Effector memory CD8-positive, alpha-beta T cell (primary cell): ENCODE measurements at regions not wholly inside any gene's neighbourhood (a gene's known extent, or its start where the extent isn't known, plus 50 kb on each side); places are given as distances from the start of the nearest gene placed in this dataset.
A peak's percentile ranks its signal among the peaks of the same experiment; 100 is the strongest.
"Not testable (repeated sequence)": the region's sequence is repeated elsewhere in the genome, so short reads cannot be mapped to it uniquely, and the experiment has no call there.

Experiments used
- ATAC-seq: fragments of 150-1000 bp; cut with Tn5 transposase; replicated peaks from 2 replicates; pipeline ENCODE4 v1.10.0; 2021; ENCODE audit warnings: mild to moderate bottlenecking, moderate library complexity
- DNase-seq, 3 experiments: peaks; one replicate each; pipeline ENCODE4 v3.0.0; 2021
- H3K27ac Mint-ChIP-seq, 2 donors: one replicate each; pipeline ENCODE4 v1.8.0; 2022; ENCODE audit warnings: mild to moderate bottlenecking in 2 of 2, mixed read lengths in 2 of 2, moderate library complexity in 2 of 2
- H3K27me3 Mint-ChIP-seq, 2 donors: one replicate each; pipeline ENCODE4 v1.8.0; 2022; ENCODE audit warnings: mixed read lengths in 2 of 2
- H3K36me3 Mint-ChIP-seq: one replicate; pipeline ENCODE4 v1.8.0; 2022; ENCODE audit warnings: mild to moderate bottlenecking, moderate library complexity, mixed read lengths; ENCODE audit not compliant: insufficient read depth
- H3K4me1 Mint-ChIP-seq, 2 donors: one replicate each; pipeline ENCODE4 v1.8.0; 2022; ENCODE audit warnings: low read depth in 2 of 2, mixed read lengths in 2 of 2
- H3K4me3 Mint-ChIP-seq, 2 donors: one replicate each; pipeline ENCODE4 v1.8.0; 2022; ENCODE audit warnings: mild to moderate bottlenecking in 2 of 2, mixed read lengths in 2 of 2, moderate library complexity in 2 of 2
- H3K9me3 Mint-ChIP-seq, 2 donors: one replicate each; pipeline ENCODE4 v1.8.0; 2022; ENCODE audit warnings: mixed read lengths in 2 of 2

GRCh38 chr13:33358076-33358475 is 72.5 kb upstream of the STARD13 start:
- not testable (repeated sequence) for H3K4me3 Mint-ChIP-seq, H3K9me3 Mint-ChIP-seq, H3K36me3 Mint-ChIP-seq, H3K27ac Mint-ChIP-seq, H3K4me1 Mint-ChIP-seq, DNase-seq, ATAC-seq
- H3K27me3 Mint-ChIP-seq = peaks cover 29 to 64% of the 10 kb centered on the region in 2 donors

GRCh38 chr13:33362986-33363727 is 77.6 kb upstream of the STARD13 start:
- peaks cover 0 to 4% of the 10 kb centered on the region in 2 donors for H3K9me3 Mint-ChIP-seq
- peaks cover 16 to 49% of the 10 kb centered on the region in 2 donors for H3K27me3 Mint-ChIP-seq
- peaks cover 0 to 3% of the 10 kb centered on the region in 2 donors for H3K4me1 Mint-ChIP-seq
- DNase-seq (no peak), ATAC-seq (peak; percentile 33)
- no peak overlapping the region for H3K4me3 Mint-ChIP-seq
- peaks cover 3% of the 10 kb centered on the region for H3K36me3 Mint-ChIP-seq
- no peak overlapping the region for H3K27ac Mint-ChIP-seq

GRCh38 chr13:33364192-33364591 is 78.6 kb upstream of the STARD13 start:
- H3K27me3 Mint-ChIP-seq = peaks cover 16 to 53% of the 10 kb centered on the region in 2 donors

GRCh38 chr13:33366469-33367062 is 81.0 kb upstream of the STARD13 start:
- H3K27me3 Mint-ChIP-seq = peaks cover 16 to 57% of the 10 kb centered on the region in 2 donors
- peaks cover 3% of the 10 kb centered on the region for H3K36me3 Mint-ChIP-seq
- peaks cover 0 to 2% of the 10 kb centered on the region in 2 donors for H3K9me3 Mint-ChIP-seq
- H3K4me3 Mint-ChIP-seq = no peak overlapping the region
- H3K27ac Mint-ChIP-seq = no peak overlapping the region
- DNase-seq = no peak
- peaks cover 0 to 3% of the 10 kb centered on the region in 2 donors for H3K4me1 Mint-ChIP-seq
- ATAC-seq = no peak

More at GRCh38 chr13:33364192-33364591, 78.6 kb upstream of the STARD13 start:
- H3K9me3 Mint-ChIP-seq = peaks cover 0 to 4% of the 10 kb centered on the region in 2 donors
- H3K4me1 Mint-ChIP-seq = peaks cover 0 to 3% of the 10 kb centered on the region in 2 donors
- no peak overlapping the region for H3K4me3 Mint-ChIP-seq
- no peak overlapping the region for H3K27ac Mint-ChIP-seq
- no peak for DNase-seq
- no peak for ATAC-seq
- H3K36me3 Mint-ChIP-seq = peaks cover 3% of the 10 kb centered on the region

GRCh38 chr13:33367171-33367895 is 81.8 kb upstream of the STARD13 start:
- peaks cover 16 to 50% of the 10 kb centered on the region in 2 donors for H3K27me3 Mint-ChIP-seq
- DNase-seq (no peak), ATAC-seq (no peak)
- peaks cover 0 to 2% of the 10 kb centered on the region in 2 donors for H3K9me3 Mint-ChIP-seq
- H3K4me1 Mint-ChIP-seq = peaks cover 0 to 3% of the 10 kb centered on the region in 2 donors
- no peak overlapping the region for H3K4me3 Mint-ChIP-seq
- peaks cover 3% of the 10 kb centered on the region for H3K36me3 Mint-ChIP-seq
- H3K27ac Mint-ChIP-seq = no peak overlapping the region

- H3K4me1 Mint-ChIP-seq = peaks cover 0 to 3% of the 10 kb centered on the region in 2 donors
- H3K4me3 Mint-ChIP-seq = no peak overlapping the region
- H3K27me3 Mint-ChIP-seq = peaks cover 14 to 44% of the 10 kb centered on the region in 2 donors
- ATAC-seq (no peak), DNase-seq (no peak)
- H3K27ac Mint-ChIP-seq = peak overlapping the region in 1 of 2 donors; percentile 9
- peaks cover 0 to 2% of the 10 kb centered on the region in 2 donors for H3K9me3 Mint-ChIP-seq
- H3K36me3 Mint-ChIP-seq = peaks cover 3% of the 10 kb centered on the region
Measured at GRCh38 chr13:33367926-33368325, 82.4 kb upstream of the STARD13 start.

GRCh38 chr13:33369073-33369472 is 83.5 kb upstream of the STARD13 start:
- Mint-ChIP-seq H3K9me3 (no peaks in the 10 kb centered on the region), H3K4me3 (no peak overlapping the region)

GRCh38 chr13:33372251-33372919 is 86.8 kb upstream of the STARD13 start:
- Mint-ChIP-seq H3K36me3 (no peaks in the 10 kb centered on the region), H3K9me3 (no peaks in the 10 kb centered on the region), H3K4me3 (no peak overlapping the region), H3K27me3 (peaks cover 0 to 22% of the 10 kb centered on the region in 2 donors), H3K27ac (no peak overlapping the region), H3K4me1 (peaks cover 0 to 3% of the 10 kb centered on the region in 2 donors)
- DNase-seq (no peak), ATAC-seq (no peak)

More at GRCh38 chr13:33369073-33369472, 83.5 kb upstream of the STARD13 start:
- no peak overlapping the region for H3K27ac Mint-ChIP-seq
- peaks cover 3% of the 10 kb centered on the region for H3K36me3 Mint-ChIP-seq
- H3K4me1 Mint-ChIP-seq = peaks cover 0 to 3% of the 10 kb centered on the region in 2 donors
- no peak for DNase-seq
- no peak for ATAC-seq
- peaks cover 8 to 34% of the 10 kb centered on the region in 2 donors for H3K27me3 Mint-ChIP-seq

GRCh38 chr13:33373624-33374023 is 88.1 kb upstream of the STARD13 start:
- no peak for DNase-seq
- no peak for ATAC-seq
- no peaks in the 10 kb centered on the region for H3K9me3 Mint-ChIP-seq
- H3K36me3 Mint-ChIP-seq = no peaks in the 10 kb centered on the region
- H3K4me3 Mint-ChIP-seq = no peak overlapping the region
- peaks cover 6 to 20% of the 10 kb centered on the region in 2 donors for H3K27me3 Mint-ChIP-seq
- no peak overlapping the region for H3K27ac Mint-ChIP-seq
- no peaks in the 10 kb centered on the region for H3K4me1 Mint-ChIP-seq

- no peak overlapping the region for H3K4me3 Mint-ChIP-seq
- no peak for ATAC-seq
- no peak for DNase-seq
- H3K9me3 Mint-ChIP-seq = no peaks in the 10 kb centered on the region
- no peak overlapping the region for H3K27ac Mint-ChIP-seq
- peaks cover 6 to 21% of the 10 kb centered on the region in 2 donors for H3K27me3 Mint-ChIP-seq
- H3K36me3 Mint-ChIP-seq = no peaks in the 10 kb centered on the region
- H3K4me1 Mint-ChIP-seq = no peaks in the 10 kb centered on the region
Measured at GRCh38 chr13:33375421-33375820, 89.9 kb upstream of the STARD13 start.

- ATAC-seq (no peak), DNase-seq (no peak)
- H3K4me1 Mint-ChIP-seq = no peaks in the 10 kb centered on the region
- peaks cover 6 to 14% of the 10 kb centered on the region in 2 donors for H3K27me3 Mint-ChIP-seq
- H3K4me3 Mint-ChIP-seq = no peak overlapping the region
- H3K27ac Mint-ChIP-seq = no peak overlapping the region
- no peaks in the 10 kb centered on the region for H3K9me3 Mint-ChIP-seq
- H3K36me3 Mint-ChIP-seq = no peaks in the 10 kb centered on the region
Measured at GRCh38 chr13:33376212-33376611, 90.7 kb upstream of the STARD13 start.

GRCh38 chr13:33377411-33377810 is 91.9 kb upstream of the STARD13 start:
- no peak for ATAC-seq
- Mint-ChIP-seq H3K27ac (no peak overlapping the region), H3K36me3 (no peaks in the 10 kb centered on the region), H3K4me1 (no peaks in the 10 kb centered on the region), H3K9me3 (no peaks in the 10 kb centered on the region), H3K27me3 (peaks cover 6 to 16% of the 10 kb centered on the region in 2 donors), H3K4me3 (no peak overlapping the region)
- DNase-seq = no peak

GRCh38 chr13:33377825-33378224 is 92.3 kb upstream of the STARD13 start:
- ATAC-seq = no peak
- Mint-ChIP-seq H3K4me1 (no peaks in the 10 kb centered on the region), H3K27ac (no peak overlapping the region), H3K4me3 (no peak overlapping the region), H3K27me3 (peaks cover 6 to 19% of the 10 kb centered on the region in 2 donors), H3K9me3 (no peaks in the 10 kb centered on the region), H3K36me3 (no peaks in the 10 kb centered on the region)
- DNase-seq = no peak
